GM12878 (cell line): ENCODE measurements at regions not wholly inside any gene's neighbourhood (a gene's known extent, or its start where the extent isn't known, plus 50 kb on each side); places are given as distances from the start of the nearest gene placed in this dataset.
A peak's percentile ranks its signal among the peaks of the same experiment; 100 is the strongest.
"Not testable (repeated sequence)": the region's sequence is repeated elsewhere in the genome, so short reads cannot be mapped to it uniquely, and the experiment has no call there.

Experiments used
- ATAC-seq: fragments of 200-7000 bp; cut with Tn5 transposase; 3 replicates; pipeline ENCODE4 v1.9.1; 2020; ENCODE audit warnings: mild to moderate bottlenecking, moderate library complexity
- BruUV-seq: library from RNA; stranded (reverse); fragments of 400-500 nt; replicated peaks from 2 replicates; lab custom pipeline; 2021; lab: Mats Ljungman, UMichigan
- CTCF ChIA-PET: fragments of 300-600 bp; sonication (Branson Sonifier 250); formaldehyde crosslinking; extraction: SDS; loops from one replicate; lab custom pipeline; 2021; ENCODE audit warnings: inconsistent platforms; lab: Yijun Ruan, JAX
- POLR2A ChIA-PET: fragments of 350-600 bp; formaldehyde crosslinking; extraction: SDS; loops from one replicate; lab custom pipeline; 2021; ENCODE audit warnings: inconsistent platforms; lab: Charles Lee
- RAD21 ChIA-PET: fragments of 300-600 bp; sonication (Branson Sonifier 250); formaldehyde crosslinking; loops from one replicate; lab custom pipeline; 2023; ENCODE audit warnings: antibody characterized with exemption; ENCODE audit not compliant: unreplicated experiment; lab: Charles Lee
- SMC1A ChIA-PET: fragments of 300-600 bp; sonication (Branson Sonifier 250); formaldehyde crosslinking; loops from one replicate; lab custom pipeline; 2023; ENCODE audit not compliant: unreplicated experiment, uncharacterized antibody; lab: Charles Lee
- DNase-seq: peaks from one replicate; pipeline ENCODE4 v3.0.0-alpha.2; 2011; ENCODE audit warnings: low read depth, low spot score
- FAIRE-seq: peaks from 3 replicates; lab custom pipeline; 2011; peaks lifted over from hg19 to GRCh38; lab: Jason Lieb, UNC
- H2AFZ ChIP-seq: 2 replicates; pipeline ENCODE4 v1.6.0; 2011; ENCODE audit warnings: low read depth, low read length, control low read depth; ENCODE audit not compliant: control insufficient read depth
- H3K27ac ChIP-seq: 2 replicates; pipeline ENCODE4 v1.5.1; 2011; ENCODE audit warnings: control low read depth; ENCODE audit not compliant: control insufficient read depth, insufficient read depth
- H3K27me3 ChIP-seq, 2 experiments: replicated peaks in 1 of 2; 2 replicates each; pipeline versions ENCODE4 v1.6.0 to v1.6.1; 2011; ENCODE audit warnings: low read length in 1 of 2; ENCODE audit not compliant: control insufficient read depth in 2 of 2, insufficient read depth in 2 of 2
- H3K36me3 ChIP-seq, 2 experiments: 2 replicates each; pipeline ENCODE4 v1.5.1; 2011; ENCODE audit warnings: low read length in 1 of 2; ENCODE audit not compliant: control insufficient read depth in 2 of 2, insufficient read depth in 2 of 2
- H3K4me1 ChIP-seq: 2 replicates; pipeline ENCODE4 v1.6.1; 2011; ENCODE audit warnings: mild to moderate bottlenecking, low read length, moderate library complexity, mixed read lengths; ENCODE audit not compliant: control insufficient read depth, insufficient read depth
- H3K4me2 ChIP-seq: 2 replicates; pipeline ENCODE4 v1.6.0; 2011; ENCODE audit warnings: control low read depth; ENCODE audit not compliant: control insufficient read depth, insufficient read depth
- H3K4me3 ChIP-seq: fragments of 200-600 bp; sonication (generic); 2 replicates; pipeline ENCODE4 v1.5.1; 2016
- H3K79me2 ChIP-seq: 2 replicates; pipeline ENCODE4 v1.6.0; 2011; ENCODE audit warnings: low read length; ENCODE audit not compliant: control insufficient read depth, insufficient read depth
- H3K9ac ChIP-seq: 2 replicates; pipeline ENCODE4 v1.8.0; 2011; ENCODE audit warnings: low read length, control low read depth, mixed read lengths; ENCODE audit not compliant: control insufficient read depth, insufficient read depth
- H3K9me3 ChIP-seq: replicated peaks from 3 replicates; pipeline ENCODE4 v1.5.1; 2011; ENCODE audit warnings: mild to moderate bottlenecking, low read length; ENCODE audit not compliant: control insufficient read depth, insufficient read depth
- H4K20me1 ChIP-seq: 2 replicates; pipeline ENCODE4 v1.6.0; 2011; ENCODE audit not compliant: control insufficient read depth, insufficient read depth
- WGBS: methylation state at CpG from one replicate; pipeline ENCODE4 v1.1.6; 2016; ENCODE audit warnings: low lambda C conversion rate; ENCODE audit not compliant: insufficient replicate concordance, insufficient coverage; ENCODE audit errors: missing lambda C conversion rate; 5-methylcytosine and 5-hydroxymethylcytosine counted together
- in situ Hi-C: fragments of 300-500 bp; cut with MboI; formaldehyde crosslinking; loops from 9 replicates; pipeline ENCODE4 v1.14.3; 2018; ENCODE audit warnings: mixed read lengths
- intact Hi-C: fragments of 100-400 bp; cut with micrococcal nuclease; formaldehyde crosslinking; loops from one replicate; pipeline ENCODE4 v1.14.2; 2022; ENCODE audit not compliant: unreplicated experiment
- TF ChIP-seq, protein P1 (sequence below): fragments of 450-650 bp; IDR thresholded peaks from 2 replicates; pipeline ENCODE4 v1.6.1; 2017; ENCODE audit warnings: borderline replicate concordance
- TF ChIP-seq, protein P2 (sequence below): fragments of 450-650 bp; IDR thresholded peaks from 2 replicates; pipeline ENCODE4 v1.6.1; 2018; ENCODE audit warnings: borderline replicate concordance, mild to moderate bottlenecking; ENCODE audit not compliant: partially characterized antibody

DNA sequence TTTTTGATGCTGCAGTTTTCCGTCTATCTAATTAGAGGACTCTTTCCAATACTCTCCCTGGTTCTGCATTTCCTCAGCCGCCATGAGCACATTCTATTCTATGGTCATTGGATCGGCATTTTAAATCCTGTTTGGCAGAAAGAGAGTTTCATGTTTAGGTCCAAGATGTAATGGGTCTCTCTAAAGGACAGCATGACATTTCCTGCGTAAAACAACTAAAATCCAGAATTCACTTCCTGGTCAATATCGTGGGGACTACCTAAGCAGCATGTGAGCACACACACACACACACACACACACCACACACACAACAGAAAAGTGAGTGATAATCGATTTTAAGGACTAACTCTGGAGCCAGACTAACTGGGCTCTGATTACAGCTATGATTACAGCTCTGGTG is 757.1 kb upstream of the TPTE start:
- H3K27me3 ChIP-seq, in situ Hi-C loops, DNase-seq, H2AFZ ChIP-seq, H4K20me1 ChIP-seq, RAD21 ChIA-PET, H3K4me3 ChIP-seq, H3K36me3 ChIP-seq, SMC1A ChIA-PET, H3K4me1 ChIP-seq, POLR2A ChIA-PET, H3K9ac ChIP-seq, ATAC-seq, H3K27ac ChIP-seq, intact Hi-C loops, H3K4me2 ChIP-seq, H3K9me3 ChIP-seq, CTCF ChIA-PET, FAIRE-seq, H3K79me2 ChIP-seq, BruUV-seq: not testable (repeated sequence)
- WGBS = 32% methylated on average over 6 of the region's 6 CpGs

DNA sequence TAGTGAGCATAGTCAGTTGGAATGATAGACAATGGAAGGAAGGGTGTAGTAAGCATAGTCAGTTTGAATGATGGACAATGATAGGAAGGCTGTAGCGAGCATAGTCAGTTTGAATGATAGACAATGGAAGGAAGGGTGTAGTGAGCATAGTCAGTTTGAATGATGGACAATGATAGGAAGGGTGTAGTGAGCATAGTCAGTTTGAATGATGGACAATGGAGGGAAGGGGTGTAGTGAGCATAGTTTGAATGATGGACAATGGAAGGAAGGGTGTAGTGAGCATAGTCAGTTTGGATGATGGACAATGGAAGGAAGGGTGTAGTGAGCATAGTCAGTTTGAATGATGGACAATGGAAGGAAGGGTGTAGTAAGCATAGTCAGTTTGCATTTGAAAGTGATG is 755.8 kb upstream of the TPTE start:
- DNase-seq, H3K4me1 ChIP-seq, H3K4me3 ChIP-seq, CTCF ChIA-PET, ATAC-seq, POLR2A ChIA-PET, H3K4me2 ChIP-seq, H3K9ac ChIP-seq, SMC1A ChIA-PET, RAD21 ChIA-PET, in situ Hi-C loops, H3K27me3 ChIP-seq, BruUV-seq, intact Hi-C loops, H4K20me1 ChIP-seq, H3K36me3 ChIP-seq, FAIRE-seq, H3K27ac ChIP-seq, H3K79me2 ChIP-seq, H2AFZ ChIP-seq, H3K9me3 ChIP-seq: not testable (repeated sequence)
- WGBS = 0% methylated on average over 1 of the region's 1 CpG
- TF ChIP-seq, protein P1, sequence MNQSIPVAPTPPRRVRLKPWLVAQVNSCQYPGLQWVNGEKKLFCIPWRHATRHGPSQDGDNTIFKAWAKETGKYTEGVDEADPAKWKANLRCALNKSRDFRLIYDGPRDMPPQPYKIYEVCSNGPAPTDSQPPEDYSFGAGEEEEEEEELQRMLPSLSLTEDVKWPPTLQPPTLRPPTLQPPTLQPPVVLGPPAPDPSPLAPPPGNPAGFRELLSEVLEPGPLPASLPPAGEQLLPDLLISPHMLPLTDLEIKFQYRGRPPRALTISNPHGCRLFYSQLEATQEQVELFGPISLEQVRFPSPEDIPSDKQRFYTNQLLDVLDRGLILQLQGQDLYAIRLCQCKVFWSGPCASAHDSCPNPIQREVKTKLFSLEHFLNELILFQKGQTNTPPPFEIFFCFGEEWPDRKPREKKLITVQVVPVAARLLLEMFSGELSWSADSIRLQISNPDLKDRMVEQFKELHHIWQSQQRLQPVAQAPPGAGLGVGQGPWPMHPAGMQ = 0 out of 2 replicates have a peak, but pooled peaks have one; percentile 7
- TF ChIP-seq, protein P2, sequence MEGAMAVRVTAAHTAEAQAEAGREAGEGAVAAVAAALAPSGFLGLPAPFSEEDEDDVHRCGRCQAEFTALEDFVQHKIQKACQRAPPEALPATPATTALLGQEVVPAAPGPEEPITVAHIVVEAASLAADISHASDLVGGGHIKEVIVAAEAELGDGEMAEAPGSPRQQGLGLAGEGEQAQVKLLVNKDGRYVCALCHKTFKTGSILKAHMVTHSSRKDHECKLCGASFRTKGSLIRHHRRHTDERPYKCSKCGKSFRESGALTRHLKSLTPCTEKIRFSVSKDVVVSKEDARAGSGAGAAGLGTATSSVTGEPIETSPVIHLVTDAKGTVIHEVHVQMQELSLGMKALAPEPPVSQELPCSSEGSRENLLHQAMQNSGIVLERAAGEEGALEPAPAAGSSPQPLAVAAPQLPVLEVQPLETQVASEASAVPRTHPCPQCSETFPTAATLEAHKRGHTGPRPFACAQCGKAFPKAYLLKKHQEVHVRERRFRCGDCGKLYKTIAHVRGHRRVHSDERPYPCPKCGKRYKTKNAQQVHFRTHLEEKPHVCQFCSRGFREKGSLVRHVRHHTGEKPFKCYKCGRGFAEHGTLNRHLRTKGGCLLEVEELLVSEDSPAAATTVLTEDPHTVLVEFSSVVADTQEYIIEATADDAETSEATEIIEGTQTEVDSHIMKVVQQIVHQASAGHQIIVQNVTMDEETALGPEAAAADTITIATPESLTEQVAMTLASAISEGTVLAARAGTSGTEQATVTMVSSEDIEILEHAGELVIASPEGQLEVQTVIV = peak; percentile 36

DNA sequence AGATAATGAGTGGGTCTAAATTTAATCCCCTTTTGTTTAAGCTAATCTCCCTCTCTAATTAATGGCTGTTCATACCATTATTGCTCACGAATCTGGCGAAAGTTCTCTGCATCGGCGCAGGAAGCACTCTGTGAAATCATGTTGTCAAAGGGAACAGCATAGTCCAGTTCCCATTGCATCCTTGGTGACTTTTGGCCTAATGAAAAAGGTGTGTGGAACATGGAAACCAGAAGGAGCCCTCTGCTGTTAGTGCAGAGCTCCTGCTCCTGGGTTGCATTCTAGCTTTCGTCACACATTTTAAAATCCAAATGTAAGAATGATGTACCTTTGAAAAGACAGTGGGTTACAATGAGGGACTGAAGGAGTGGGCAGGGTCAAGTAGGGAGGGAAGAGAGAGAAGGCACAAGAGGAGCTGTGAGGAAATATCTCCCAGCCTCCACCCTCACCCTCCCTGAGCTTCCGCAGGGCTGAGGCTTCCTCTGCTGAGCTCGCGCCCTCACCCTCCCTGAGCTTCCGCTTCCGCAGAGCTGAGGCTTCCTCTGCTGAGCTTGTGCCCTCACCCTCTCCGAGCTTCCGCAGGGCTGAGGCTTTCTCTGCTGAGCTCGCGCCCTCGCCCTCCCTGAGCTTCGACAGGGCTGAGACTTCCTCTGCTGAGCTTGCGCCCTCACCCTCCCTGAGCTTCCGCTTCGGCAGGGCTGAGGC is 754.3 kb upstream of the TPTE start:
- SMC1A ChIA-PET, BruUV-seq, CTCF ChIA-PET, H2AFZ ChIP-seq, H3K9ac ChIP-seq, RAD21 ChIA-PET, H3K9me3 ChIP-seq, H3K4me3 ChIP-seq, H3K27ac ChIP-seq, H3K4me1 ChIP-seq, FAIRE-seq, H3K4me2 ChIP-seq, H4K20me1 ChIP-seq, ATAC-seq, H3K79me2 ChIP-seq, intact Hi-C loops, POLR2A ChIA-PET, in situ Hi-C loops, H3K27me3 ChIP-seq, DNase-seq, H3K36me3 ChIP-seq: not testable (repeated sequence)
- 69% methylated on average over 18 of the region's 19 CpGs for WGBS
